ENCODE measurements at regions not wholly inside any gene's neighbourhood (a gene's known extent, or its start where the extent isn't known, plus 50 kb on each side); places are given as distances from the start of the nearest gene placed in this dataset.

GRCh38 chr4:83692028-83692427, 156.1 kb downstream of the GPAT3 start:
- no peaks in the 10 kb centered on the region for H3K4me1 ChIP-seq (ENCODE audit: insufficient read depth, low read length)
- H3K18ac ChIP-seq (ENCODE audit: insufficient read length, low read depth, low read length), result no peak overlapping the region
- H3K4ac ChIP-seq (ENCODE audit: low read depth, low read length), result no peak overlapping the region
- H2BK5ac ChIP-seq (ENCODE audit: insufficient read length, low read length), result no peak overlapping the region
- no peak overlapping the region for H2BK15ac ChIP-seq (ENCODE audit: low read depth, low read length)
- H2AFZ ChIP-seq (ENCODE audit: low read length), result no peak overlapping the region
- H4K8ac ChIP-seq (replicated peaks; ENCODE audit: insufficient read length, low read depth, low read length), result no peak overlapping the region
- H3K4me2 ChIP-seq (ENCODE audit: insufficient read depth, insufficient read length, low read length), result no peak overlapping the region
- H3K9me3 Mint-ChIP-seq, result no peaks in the 10 kb centered on the region
- no peaks in the 10 kb centered on the region for H3K4me1 Mint-ChIP-seq
- no peaks in the 10 kb centered on the region for H3K23me2 ChIP-seq (ENCODE audit: insufficient read length, low read depth, low read length, poor library complexity, severe bottlenecking)
- H4K5ac ChIP-seq (ENCODE audit: insufficient read length, low read depth, low read length), result no peak overlapping the region
- no peak overlapping the region for H3K23ac ChIP-seq (ENCODE audit: insufficient read length, low read depth, low read length)
- H3K27ac ChIP-seq (ENCODE audit: insufficient read length, low read depth, low read length), result no peak overlapping the region
- no peak for DNase-seq
- WGBS (ENCODE audit: extremely low coverage, insufficient read length, low lambda C conversion rate), result no CpG with 5 or more reads among the region's 1 CpG
- H3K36me3 Mint-ChIP-seq (ENCODE audit: insufficient read depth in 1 of 3, low read depth in 3 of 3), result no peaks in the 10 kb centered on the region
- H4K20me1 ChIP-seq (ENCODE audit: control insufficient read depth, insufficient read depth, insufficient read length), result no peaks in the 10 kb centered on the region
- no peaks in the 10 kb centered on the region for H3K27me3 Mint-ChIP-seq (ENCODE audit: low read depth)
- no peak overlapping the region for H3K27ac Mint-ChIP-seq
- no peaks in the 10 kb centered on the region for H3K79me1 ChIP-seq (ENCODE audit: insufficient read depth, low read depth, low read length, poor library complexity, severe bottlenecking)
- H3K4me3 Mint-ChIP-seq, result no peak overlapping the region
- H2BK12ac ChIP-seq (ENCODE audit: insufficient read length, low read depth, low read length), result no peak overlapping the region
- H3K9ac ChIP-seq (ENCODE audit: extremely low read depth, insufficient read length, low read length), result no peak overlapping the region
- H3K56ac ChIP-seq (ENCODE audit: insufficient read length, low read depth, low read length), result no peak overlapping the region
- no peaks in the 10 kb centered on the region for H3K9me3 ChIP-seq (ENCODE audit: control insufficient read depth, low read depth, low read length)
- TF ChIP-seq CTCF (conservative IDR thresholded peaks at IDR 0.05), result no peak
- no peaks in the 10 kb centered on the region for H3K79me2 ChIP-seq (ENCODE audit: insufficient read depth, low read length)
- no peak overlapping the region for H3T11ph ChIP-seq (ENCODE audit: low read length)
- no peak overlapping the region for H2BK120ac ChIP-seq (ENCODE audit: low read depth, low read length, poor library complexity, severe bottlenecking)
- H4K91ac ChIP-seq (ENCODE audit: insufficient read length, low read depth, low read length), result no peak overlapping the region
- H3K14ac ChIP-seq (ENCODE audit: insufficient read depth, low read length), result no peak overlapping the region
- no peaks in the 10 kb centered on the region for H3K27me3 ChIP-seq (ENCODE audit: insufficient read depth, low read length)
- H2AK5ac ChIP-seq (ENCODE audit: insufficient read length, low read length), result no peak overlapping the region
- no peak overlapping the region for H2BK20ac ChIP-seq (ENCODE audit: low read depth, low read length, poor library complexity, severe bottlenecking)
